GM18505 (cell line): ENCODE measurements at regions not wholly inside any gene's neighbourhood (a gene's known extent, or its start where the extent isn't known, plus 50 kb on each side); places are given as distances from the start of the nearest gene placed in this dataset.

Experiments
- ATAC-seq: cut with Tn5 transposase; IDR thresholded peaks from one replicate; pipeline ENCODE4 v1.9.1; 2021; ENCODE audit not compliant: unreplicated experiment
- POLR2A ChIP-seq: IDR thresholded peaks from 4 replicates; pipeline ENCODE4 v1.6.1; 2011; ENCODE audit warnings: borderline replicate concordance; ENCODE audit not compliant: insufficient read depth, insufficient read length; ENCODE audit errors: extremely low read depth

DNA sequence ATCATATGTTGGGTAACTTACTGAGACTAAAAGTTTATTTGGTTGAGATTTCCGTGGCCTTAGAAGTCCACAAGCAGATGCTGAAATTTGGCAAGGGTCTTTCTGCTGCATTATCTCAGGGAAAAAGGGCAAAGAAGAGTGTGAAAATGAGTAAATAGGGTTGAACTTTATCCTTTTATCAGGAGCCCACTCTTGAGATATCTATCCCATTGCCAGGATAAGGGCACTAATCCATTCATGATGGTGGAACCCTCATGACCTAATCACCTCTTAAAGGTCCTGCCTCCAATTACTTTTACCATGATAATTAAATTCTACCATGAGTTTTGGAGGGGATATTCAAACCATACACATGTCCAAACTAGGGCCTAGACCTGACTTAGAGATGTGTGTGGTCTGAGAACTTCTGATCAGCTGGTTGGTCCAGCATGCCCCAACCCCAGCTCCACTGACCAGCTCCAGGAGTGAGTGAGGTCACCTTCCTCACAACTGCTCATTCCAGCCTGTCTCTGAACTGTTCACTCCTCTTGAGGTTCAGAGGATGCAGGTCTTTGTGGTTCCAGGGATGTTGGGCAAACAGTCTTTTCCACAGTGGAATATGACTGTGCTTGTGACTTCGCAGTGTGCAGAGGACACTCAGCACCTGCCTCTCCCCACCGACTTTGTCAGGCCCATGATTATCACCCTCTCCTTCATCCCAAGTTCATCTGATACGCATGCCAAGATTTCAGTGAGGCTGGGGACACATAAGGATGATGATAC is 130.1 kb upstream of the TOP3B start:
- no peak for ATAC-seq

DNA sequence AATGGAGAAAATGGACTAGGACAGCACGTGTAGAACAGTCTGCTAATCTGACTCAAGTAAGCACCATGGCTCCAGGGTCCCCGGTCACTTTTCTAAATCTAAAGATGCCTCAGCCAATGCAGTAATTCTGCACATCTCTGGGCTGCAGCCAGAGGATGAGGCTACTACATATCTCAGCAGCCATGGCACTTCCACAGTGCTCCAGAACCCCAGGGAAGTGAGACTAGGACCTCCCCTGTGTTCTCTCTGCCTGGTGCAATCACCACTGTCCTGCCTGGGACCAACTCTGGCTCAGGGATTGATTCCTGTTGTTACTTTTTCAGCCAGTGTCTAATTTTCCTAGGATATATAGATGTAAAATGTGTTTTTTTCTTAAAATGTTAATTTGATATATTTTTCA is 129.4 kb upstream of the TOP3B start:
- no peak for ATAC-seq

More for the DNA sequence above, 130.1 kb upstream of the TOP3B start:
- no peak for TF ChIP-seq POLR2A

DNA sequence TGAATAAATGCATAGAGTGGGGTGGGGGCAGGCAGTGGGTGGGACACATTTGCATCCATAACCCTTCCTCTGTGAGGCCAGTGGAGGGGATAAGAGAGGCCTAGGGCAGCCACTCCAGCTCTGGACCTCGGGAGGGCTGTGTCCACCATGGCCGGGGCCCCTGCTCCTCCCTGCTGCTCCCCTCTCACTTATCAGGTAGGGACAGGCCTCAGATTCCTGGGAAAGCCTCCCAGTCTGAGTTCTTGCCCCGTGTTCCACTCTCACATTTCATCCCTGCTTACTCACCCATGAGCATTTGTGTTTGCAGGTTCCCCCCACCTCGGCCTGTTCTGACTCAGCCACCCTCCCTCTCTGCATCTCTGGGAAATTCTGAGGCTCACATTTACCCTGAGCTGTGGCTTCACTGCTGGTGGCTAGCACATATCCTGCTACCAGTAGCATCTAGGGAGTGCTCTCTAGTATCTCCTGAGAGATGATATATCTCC is 128.7 kb upstream of the TOP3B start:
- peak; percentile 12 for TF ChIP-seq POLR2A
- peak; percentile 66 for ATAC-seq

More for the DNA sequence above, 129.4 kb upstream of the TOP3B start:
- TF ChIP-seq POLR2A, result no peak

DNA sequence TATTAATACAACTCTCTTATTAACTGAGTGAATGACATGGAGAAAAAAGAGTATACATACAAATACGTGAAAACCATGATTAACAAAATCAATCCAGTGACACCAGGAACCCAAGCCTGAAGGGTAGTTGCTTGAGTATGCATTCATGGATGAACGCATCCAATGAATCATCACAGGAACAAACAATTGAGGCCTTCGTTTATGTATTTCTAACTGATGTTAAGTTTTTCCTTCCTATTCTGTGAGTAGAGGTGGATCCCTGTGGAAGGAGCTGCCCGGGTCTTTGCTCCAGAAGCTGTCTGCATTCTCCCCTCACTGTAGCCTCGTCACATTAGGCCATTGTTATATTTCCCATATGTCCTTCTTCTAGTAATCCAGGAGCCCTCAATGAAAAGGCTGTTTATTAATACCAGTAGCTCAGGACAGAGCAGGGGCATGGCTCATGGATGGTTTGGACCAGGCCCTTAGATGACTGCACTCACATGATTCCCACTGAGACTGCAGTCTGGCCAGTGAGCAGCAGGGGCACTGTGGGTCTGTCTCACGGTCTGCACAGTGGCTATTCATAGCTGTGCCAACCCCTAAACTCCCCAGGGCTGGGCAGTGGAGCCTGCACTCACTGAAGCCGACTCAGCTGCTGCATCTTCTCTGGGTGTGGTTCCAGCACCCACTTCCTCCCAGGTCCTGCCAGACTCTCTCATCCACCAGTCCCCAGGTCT is 128.1 kb upstream of the TOP3B start:
- TF ChIP-seq POLR2A, result peak; percentile 48
- peak; percentile 90 for ATAC-seq

DNA sequence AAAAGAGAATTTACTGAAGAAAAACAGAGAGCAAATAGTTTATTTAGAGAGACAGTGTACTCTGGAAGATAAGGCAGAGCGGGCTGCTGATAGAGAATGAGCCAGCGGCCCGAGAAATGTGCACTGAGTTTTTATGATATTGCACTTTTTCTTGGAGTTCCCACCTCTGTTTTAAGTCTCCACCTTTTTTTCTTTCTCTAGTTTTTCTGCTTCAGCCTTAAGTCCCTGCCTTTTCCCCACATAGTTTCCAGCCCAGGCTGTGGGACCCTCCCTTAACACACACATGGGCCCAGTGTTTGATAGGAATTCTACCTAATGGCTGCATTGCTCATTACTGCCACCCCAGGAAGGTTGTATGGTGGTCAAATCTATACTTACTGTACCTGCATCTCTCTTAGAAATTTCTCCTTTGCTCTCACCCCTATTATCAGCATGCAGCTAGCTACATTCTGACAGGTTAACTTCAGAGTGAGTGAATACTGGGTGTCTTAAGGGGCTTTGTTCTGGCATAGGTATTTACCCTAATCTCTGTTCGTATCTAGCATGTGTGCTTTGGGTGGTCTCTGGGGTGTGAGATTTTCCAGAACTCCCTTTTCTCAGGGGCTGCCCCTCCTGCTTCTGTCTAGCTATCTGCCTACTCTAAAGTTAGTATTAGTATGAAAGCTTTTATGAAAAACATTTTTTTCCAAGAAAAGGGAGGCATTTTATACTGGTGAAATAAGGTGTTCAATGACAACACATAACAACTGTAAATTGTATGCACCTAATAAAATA is 127.3 kb upstream of the TOP3B start:
- no peak for TF ChIP-seq POLR2A

DNA sequence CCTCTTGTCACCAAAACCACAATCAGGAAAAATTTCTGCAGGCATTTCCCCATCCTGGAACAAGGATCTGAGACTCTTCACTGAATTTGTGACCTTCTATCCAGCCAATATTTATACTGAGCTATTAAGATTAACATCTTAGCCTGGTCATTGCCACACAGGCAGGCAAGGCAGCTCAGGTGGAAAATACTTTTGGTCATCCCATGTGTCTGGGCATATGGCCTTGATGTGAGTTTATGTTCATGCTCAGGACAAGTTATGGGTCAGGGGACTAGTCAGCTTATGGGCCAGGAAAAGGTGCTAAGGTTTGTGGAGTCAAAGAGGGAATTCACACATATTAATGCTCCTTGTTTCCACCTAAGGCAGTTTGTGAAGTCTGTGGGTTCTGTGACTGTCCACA is 124.3 kb upstream of the TOP3B start:
- no peak for TF ChIP-seq POLR2A
- no peak for ATAC-seq

More for the DNA sequence above, 127.3 kb upstream of the TOP3B start:
- no peak for ATAC-seq

DNA sequence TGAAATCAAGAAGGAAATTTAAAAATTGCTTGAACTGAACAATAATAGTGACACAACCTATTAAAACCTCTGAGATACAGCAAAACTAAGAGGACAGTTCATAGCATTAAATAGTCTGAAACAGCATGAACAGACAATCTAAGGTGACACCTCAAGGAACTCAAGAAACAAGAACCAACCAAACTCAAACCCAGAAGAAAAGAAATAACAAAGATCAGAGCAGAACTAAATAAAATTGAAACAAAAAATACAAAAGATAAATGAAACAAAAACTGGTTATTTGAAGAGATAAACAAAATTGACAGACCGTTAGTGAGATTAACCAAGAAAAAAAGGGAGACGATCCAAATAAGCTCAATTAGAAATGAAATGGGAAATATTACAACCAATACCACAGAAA is 122.8 kb upstream of the TOP3B start:
- ATAC-seq, result no peak
- TF ChIP-seq POLR2A, result no peak

DNA sequence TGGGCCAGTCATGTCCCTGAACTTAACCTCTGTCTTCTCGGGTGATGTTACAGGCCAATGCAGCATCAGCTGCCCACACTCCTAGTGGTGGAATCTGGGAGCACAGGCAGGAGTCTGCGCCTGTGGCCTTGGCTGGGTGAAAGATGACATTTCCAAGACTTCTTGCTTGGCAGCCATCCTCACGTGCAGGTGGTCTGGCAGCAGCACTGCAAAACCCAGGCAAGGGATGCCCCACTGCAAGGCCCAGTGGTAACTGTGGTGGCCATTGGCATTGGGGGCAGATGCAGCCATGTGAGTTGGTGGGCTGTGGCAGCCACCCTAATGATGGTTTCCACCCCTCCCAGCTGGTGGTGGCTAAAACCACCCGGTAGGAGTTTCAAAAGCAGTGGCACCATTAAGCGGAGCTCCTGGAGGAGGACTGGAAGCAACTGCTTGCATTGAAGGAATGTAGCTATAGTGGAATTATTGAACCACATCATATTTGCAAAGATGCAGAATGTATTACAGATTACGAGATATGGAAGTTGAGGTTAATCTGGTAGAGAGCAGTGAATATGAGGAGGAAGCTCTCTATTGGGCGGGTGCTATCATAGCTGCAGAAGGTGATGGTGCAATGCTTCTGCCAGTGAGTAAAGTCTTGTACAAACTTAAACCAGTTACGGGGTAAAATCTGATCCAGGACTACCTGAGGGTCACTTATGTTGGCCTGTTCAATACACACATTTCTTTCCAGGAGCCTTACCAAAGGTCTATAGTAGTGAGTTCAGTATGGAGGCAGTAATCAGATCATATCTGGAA is 120.7 kb upstream of the TOP3B start:
- no peak for TF ChIP-seq POLR2A
- ATAC-seq, result no peak

DNA sequence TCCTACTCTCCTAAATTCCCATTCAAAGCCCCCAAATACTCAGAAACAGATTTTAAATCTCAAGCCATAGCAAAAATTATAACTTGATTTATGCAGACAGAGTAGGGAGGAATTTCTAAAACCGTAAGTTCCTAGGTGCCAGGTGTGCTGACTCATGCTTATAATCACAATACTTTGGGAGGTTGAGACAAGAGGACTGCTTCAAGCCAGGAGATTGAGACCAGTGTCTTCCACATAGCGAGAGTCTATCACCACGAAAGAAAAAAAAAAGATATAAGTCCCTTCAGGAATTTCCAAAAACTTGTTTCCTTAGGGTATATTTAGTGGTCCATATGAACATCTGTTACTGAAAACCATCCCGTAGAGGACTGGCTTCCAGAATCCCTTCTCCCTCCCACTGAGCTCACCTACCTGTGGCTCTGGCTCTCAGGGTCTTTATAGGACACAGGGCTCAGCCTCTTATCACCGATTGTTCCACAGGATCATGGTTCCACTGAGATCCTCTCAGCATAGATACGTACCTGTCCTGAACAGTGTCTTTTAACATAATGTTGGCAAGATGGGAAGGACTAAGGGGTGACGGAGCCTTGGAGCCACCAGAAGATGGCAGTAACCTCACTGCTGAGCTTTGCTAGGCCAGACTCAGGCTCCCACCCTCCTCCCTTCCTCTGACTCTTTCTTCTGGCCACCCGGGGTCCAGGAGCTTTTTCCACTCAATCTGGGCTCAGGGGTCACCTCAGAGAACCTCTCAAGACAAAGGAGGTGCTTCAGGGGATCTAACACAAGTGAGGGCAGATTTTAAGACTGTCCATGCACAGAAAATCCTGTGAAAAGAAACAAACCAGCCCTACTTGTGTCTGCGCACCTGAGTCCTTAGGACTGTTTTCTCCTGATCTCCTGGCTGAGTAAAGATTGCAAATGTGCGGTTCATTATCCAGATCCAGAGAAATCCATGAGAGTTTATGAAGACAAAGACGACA is 117.5 kb upstream of the TOP3B start:
- ATAC-seq, result no peak
- no peak for TF ChIP-seq POLR2A

DNA sequence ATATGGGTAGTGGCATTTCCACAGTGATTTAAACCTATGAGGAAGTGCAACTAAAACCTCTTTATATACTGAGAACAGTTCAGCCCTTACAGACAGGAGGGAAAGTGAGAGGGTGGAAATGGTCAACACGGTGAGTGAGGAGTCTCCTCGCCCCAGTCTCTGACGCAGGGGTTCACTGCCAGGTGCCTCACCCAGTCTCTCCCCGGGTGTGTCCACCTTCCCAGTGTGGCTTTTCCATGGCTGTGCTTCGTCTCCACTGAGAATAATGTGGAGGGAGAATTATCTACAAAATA is 116.6 kb upstream of the TOP3B start:
- ATAC-seq, result peak; percentile 64
- TF ChIP-seq POLR2A, result peak; percentile 34

DNA sequence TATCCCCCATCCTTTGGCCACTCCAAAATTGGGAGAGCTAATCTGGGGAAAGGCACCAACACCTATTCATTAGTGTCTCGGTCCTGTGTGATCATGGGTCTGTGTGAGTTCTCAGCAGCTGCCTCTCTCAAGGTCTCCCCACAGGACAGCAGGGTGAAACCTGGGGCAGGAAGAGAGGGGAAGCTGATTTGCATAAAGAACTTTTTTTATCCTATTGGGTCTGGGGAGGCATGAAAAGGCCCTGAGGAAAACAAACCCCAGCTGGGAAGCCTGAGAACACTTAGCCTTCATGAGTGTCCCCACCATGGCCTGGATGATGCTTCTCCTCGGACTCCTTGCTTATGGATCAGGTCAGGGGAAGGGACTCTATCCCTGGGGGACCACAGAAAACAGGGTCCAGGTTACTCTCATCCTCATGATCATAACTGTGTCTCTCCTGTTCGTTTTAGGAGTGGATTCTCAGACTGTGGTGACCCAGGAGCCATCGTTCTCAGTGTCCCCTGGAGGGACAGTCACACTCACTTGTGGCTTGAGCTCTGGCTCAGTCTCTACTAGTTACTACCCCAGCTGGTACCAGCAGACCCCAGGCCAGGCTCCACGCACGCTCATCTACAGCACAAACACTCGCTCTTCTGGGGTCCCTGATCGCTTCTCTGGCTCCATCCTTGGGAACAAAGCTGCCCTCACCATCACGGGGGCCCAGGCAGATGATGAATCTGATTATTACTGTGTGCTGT is 116.0 kb upstream of the TOP3B start:
- peak; percentile 41 for ATAC-seq
- peak; percentile 59 for TF ChIP-seq POLR2A
